Middle frontal gyrus (tissue), 1 donor: ENCODE measurements at regions not wholly inside any gene's neighbourhood (a gene's known extent, or its start where the extent isn't known, plus 50 kb on each side); places are given as distances from the start of the nearest gene placed in this dataset.

Source experiments
- DNase-seq: peaks from one replicate; pipeline ENCODE4 v3.0.0-alpha.2; 2015; ENCODE audit warnings: low spot score; ENCODE audit errors: extremely low spot score

DNA sequence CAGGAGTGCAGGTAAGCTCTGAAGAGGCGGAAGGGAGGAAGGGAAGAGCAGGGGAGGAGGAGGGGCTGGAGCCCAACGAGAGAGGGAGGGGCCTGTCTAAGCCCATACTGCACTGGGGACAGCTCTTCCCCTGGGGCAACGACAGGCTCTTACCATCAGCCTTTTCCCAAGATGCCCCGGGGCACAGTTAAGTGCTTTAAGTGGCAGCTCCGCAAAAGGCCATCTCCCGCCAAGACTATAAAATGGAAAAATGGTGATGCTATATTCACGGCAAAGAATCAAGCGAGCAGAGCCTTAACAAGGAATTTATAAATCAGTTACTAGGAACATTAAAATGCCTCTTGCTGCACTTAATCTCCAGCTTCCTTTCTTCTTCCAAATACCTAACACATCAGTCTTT is 110.2 kb upstream of the NLRP1 start:
- no peak for DNase-seq

DNA sequence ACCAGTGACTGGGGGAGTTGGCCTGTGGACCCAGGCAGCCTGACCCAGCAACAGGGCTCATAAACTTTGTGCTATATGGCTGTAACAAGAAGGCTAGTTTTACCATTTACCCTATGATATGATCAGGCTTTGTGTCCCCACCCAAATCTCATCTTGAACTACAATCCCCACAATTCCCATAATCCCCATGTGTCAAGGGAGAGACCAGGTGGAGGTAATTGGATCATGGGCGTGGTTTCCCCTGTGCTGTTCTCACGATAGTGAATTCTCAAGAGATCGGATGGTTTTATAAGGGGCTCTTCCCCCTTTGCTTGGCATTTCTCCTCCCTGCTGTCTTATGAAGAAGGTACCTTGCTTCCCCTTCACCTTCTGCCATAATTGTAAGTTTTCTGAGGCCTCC is 111.2 kb upstream of the NLRP1 start:
- DNase-seq, result no peak

DNA sequence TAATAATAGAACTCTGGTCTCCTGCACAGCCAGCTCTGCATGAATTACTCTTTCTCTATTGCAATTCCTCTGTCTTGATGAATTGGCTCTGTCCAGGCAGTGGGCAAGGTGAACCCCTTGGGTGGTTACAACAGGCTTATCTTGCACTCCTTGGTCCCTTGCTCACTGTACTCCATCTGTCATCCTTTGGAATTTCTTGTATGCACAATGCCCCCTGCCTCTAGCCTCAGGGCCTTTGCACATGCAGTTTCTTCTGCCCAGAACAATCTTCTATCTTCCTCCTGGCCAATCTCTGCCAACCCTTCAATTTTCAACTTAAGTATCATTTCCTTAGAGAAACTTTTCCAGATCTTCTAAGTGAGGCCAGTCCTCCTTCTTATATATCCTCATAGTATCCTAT is 114.7 kb upstream of the NLRP1 start:
- DNase-seq, result no peak

DNA sequence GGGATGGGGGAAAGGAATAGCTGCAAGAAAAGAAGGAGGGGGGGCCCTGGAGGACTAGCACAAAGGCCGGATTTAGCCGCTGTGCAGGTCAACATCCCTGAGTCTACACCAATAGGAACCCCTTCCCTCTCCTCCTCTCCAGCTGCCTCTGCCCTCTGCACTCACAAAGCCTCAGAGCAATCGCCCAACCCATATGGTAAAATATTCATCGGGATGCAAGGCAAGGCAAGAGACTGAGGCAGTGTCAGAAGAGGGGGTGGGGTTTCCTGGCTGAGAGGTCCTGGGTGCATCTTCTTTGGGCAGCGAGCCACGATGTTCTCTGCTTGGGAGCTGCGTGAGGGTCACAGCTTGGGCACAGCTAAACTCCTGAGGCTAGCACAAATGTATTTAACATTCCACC is 115.5 kb upstream of the NLRP1 start:
- DNase-seq, result no peak

DNA sequence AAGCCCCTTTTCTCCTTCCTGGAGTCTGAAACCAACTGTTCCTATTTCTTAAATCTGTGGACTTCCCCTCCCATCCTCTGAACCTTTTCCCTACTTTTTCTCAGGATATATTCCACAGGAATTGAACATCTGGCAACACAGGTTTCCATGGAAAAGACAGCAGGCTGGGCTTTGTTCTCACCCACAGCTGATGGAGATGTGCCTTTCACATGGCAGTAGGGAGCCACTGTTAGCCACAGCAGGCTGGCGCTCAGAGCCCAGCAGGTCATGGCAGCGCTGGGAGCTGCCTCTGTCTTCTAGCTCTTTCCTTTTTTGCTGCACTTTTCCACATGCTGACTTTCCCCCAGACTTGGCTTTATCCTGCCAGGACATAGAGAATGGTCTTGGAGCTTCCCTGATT is 116.4 kb upstream of the NLRP1 start:
- no peak for DNase-seq

DNA sequence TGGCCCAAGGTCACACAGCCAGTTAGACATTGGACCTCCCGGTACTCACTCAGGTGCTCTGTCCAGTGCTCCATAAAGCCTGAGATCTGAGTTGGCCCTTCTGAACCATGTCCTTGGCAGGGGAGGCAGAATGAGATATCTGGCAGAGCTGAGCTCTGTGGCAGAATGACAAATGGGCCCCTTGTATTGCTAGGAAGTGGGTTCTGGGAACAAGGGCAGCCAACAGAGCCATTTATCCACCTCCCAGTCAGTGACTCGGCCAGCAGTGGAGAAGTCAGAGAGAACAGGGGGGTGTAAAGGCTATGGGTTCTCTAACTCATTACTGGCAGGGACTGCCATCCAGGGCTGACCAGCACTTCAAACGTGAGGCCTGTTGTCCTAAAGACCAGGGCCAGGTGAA is 117.1 kb upstream of the NLRP1 start:
- DNase-seq, result no peak

DNA sequence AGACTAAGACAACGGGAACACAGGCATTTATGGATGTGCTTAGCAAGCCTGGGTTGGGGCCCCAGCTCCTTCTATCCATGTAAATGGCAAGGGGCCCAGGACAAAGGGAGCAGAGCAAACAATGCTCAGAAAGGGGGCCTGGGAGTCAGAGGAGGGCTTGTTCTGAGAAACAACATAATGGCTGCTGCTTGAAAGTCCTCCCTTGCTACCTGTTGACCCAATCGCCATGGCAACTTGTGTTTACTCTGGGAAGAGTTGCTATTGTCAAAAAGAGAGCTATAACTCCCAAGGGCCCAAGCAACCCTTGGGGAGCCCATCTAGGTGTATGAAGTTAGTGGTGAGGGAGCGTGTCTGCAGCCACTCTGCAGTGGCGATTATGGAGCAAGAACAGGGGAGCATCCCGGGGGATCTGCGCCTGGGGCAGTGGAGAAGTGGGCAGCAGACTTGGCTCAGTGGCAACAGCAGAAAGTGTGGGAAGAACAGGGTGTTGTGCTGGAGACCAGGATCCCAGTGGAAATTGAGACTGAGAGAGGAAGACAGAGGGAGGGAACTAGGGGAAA is 118.7 kb upstream of the NLRP1 start:
- no peak for DNase-seq

DNA sequence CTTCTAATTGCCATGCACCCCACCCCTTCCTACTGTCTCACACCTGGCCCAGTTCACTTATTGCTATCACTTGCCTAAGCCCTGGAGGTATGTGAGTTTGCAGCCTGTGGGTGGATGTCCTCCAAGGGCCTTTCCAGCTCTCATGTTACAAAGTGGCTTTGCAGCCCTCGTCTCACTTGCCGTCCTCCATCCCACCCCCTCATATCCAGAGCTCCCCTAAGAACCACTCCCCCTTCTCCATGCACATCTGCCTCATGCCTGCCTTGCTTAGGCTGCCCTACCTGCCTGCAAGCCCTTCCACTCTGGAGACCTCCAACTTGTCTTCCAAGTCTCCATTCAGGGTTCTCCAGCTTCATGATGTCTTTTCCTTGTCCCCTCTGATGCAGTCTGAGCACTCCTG is 119.4 kb upstream of the NLRP1 start:
- DNase-seq, result no peak

DNA sequence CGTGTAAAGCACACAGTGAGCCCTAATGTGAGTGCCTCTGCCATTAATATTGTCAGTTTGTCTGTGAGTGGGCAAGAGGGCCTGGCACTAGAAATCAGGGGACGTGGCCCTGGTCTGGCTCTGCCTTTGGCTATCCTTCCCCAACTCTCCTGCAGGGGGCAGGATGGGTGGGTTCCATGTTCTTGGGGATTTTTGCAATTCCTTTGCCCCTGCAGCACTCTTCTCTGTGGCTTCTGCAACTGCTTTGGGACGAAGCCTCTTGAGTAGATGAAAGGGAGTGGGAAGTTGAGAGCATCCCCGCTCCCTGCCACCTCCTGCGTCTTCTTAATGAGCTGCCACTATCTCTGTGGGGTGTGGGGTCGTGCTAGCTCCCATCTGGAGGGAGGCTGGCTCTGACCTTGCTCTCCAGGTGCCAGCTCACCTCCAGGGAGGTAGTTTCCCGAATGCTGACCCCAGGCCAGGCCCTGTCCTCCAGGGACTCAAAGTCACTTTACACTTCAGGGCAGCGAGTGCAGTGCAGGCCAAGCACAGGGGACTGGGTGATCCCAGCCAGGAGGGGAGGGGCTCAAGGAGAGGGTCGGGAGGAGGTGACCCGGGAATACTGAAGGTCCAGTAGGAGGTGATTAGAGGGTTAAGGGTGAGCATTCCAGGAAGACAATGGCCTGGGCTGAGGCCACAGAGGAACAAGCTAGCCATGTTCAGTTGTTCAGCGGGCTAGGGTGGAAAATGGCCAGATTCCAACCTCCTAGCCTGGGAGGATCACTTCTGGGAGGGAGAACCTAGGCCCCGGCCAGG is 121.0 kb upstream of the NLRP1 start:
- DNase-seq, result no peak

DNA sequence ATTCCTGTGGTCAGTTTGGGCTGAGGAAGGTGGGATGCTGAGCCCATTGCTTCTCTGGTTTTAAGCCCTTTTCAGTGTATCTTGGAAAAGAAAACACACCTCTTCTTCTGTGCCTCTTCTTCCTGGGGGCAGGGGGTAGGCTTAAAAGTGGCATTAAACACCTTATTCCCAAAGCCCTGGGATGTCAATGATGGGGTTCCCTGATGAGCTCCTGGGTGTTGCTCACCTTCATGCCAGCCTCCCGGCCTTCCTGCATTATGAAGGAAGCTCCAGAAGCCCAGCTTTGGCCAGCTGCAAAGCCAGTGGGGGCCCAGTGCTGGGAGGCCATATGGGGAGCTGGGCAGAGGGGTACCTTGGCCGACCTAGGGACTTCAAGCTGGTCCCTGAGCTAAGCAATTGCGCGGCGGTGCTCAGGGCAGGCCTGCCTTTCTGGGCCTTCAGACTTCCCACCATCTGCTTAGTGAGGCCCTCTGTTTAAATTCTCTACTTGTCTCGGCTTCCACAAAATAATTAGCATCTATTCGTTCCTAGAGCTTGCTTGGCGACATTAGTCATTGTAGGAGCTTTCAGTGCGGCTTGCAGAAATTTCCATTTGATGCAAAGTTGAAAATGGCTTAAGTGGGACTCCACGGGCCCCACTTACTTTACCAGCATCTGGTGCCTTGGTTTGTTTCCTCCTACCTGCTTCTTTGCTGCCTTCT is 121.7 kb upstream of the NLRP1 start:
- no peak for DNase-seq

DNA sequence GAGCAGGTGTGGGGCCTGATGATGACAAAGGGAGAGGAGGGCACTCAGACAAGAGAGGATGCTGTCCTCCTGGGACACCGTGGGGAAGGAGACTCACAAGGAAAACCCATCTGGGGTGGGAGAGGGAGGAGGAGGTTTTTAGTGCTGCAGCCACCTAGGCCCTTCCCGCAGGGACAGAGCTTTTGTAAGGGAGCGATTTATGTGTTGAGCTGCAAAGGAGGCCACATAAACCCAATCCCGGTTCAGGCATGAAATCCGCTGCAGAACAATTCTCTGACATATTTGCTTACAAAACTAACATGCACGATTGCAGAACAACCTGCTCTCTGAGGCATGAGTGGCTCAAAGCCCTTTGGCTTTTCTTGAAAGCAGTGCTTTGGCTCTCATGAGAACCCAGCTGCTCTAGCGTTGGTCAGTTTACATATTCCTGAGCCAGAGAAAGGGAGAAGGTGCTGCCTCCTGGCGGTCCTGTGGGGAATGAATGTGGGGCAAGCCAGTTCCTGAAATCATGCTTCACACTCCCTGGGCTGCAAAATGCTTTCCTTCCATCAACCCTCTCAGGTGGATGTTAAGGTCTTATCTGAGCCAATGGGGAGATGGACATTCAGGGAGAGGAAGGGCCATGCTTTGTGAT is 122.4 kb upstream of the NLRP1 start:
- DNase-seq, result peak; percentile 18

DNA sequence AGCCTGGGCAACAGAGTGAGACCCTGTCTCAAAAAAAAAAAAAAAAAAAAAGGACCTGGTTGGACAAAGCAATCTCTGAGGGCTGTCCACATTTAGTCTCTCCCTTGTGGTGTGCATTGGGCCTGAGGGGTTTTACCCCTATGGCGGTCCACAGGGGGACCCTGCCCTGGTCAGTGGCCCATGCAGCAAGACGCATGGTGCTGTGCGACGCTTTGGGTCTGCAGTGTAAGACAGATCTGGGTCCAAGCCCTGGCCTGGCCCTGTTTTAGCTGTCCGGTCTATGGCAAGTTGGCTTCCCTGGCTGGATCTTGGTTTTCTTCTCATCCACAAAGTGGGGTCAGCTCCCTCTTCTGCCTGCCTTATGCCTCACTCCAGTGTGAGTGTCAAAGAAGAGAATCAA is 123.2 kb upstream of the NLRP1 start:
- no peak for DNase-seq

DNA sequence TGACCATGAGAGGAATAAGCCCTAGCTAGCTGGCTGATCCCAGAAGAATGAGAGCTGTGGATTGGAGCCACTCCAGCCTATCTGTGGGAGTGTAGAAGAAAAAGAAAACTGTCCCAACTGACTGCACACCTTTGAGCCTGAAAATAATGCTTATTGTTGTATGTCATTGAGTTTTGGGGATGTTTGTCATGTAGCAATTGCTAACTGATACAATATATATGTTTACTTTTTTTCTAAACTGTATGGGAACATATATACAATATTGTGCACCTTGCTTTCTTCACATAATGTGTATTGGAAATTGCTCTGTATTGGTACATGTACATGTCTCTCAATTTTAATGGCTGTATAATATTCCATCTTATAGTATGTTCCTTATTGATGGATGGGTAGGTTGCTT is 124.0 kb upstream of the NLRP1 start:
- DNase-seq, result no peak

DNA sequence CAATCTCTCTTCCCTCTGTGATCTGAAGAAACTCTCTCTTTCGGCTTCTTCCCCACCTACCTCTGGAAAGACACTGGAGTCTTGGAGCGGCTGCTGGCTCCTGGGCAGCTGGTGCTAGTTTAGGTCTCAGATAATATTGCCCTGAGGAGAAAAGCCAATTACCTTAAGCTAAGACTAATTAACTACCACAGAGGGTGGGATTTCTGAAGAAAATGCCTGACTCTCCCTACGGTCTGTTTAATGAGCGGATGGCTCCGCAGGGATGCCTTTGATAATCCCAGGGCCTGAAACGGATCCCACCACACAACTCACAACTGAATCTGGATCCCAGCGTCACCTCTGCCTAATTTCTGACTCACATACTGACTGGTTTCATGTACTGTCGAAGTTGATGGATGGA is 127.0 kb upstream of the NLRP1 start:
- DNase-seq, result no peak

DNA sequence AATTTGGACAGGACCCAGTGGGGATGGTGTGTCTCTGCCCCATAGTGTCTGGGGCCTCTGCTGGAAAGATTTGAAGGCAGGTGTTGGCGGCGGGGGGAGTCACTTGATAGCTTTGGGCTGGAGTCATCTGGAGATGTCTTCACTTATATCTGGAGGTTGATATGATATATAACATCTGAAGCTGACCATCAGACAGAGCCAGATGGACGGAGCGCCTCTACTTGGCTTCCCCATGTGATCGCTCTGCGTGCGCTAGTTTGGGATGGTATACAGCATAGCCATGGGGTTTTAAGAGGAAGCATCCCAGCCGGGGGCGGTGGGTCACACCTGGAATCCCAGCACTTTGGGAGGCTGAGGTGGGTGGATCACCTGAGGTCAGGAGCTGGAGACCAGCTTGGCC is 130.7 kb upstream of the NLRP1 start:
- no peak for DNase-seq

DNA sequence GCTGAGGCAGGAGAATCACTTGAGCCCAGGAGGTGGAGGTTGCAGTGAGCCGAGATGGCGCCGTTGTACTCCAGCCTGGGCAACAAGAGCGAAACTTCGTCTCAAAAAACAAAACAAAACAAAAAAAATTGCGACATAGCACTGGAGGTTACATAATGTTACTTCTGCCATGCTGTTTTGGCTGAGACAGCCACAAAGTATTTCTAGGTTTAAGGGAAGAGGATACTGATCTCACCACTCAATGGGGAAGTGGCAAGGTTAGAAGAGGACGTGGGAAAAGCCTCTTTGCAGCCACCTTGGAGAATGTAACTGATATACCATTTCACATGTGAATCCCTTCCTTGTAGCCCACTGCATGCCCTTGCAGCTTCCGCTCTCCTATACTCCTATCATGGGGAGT is 131.2 kb upstream of the NLRP1 start:
- no peak for DNase-seq

DNA sequence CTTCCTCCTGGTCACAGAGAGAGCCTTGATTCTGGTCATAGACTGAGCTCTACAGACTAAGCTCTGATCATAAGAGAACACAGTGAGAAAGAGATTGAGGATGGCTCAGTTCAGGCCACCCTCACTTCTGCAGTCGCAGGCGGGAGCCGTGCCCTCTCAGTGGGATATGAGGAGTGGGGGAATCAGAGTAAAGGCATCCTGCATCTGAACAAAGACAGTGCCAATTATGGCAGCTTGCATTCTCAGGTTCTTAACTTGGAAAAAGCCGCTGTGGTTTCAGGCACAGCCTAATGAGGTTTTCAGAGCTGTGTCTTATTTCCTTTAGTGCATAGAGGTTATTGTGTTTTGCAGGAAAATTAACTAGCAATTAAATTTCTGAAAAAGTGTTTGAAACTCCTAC is 134.4 kb upstream of the NLRP1 start:
- no peak for DNase-seq

DNA sequence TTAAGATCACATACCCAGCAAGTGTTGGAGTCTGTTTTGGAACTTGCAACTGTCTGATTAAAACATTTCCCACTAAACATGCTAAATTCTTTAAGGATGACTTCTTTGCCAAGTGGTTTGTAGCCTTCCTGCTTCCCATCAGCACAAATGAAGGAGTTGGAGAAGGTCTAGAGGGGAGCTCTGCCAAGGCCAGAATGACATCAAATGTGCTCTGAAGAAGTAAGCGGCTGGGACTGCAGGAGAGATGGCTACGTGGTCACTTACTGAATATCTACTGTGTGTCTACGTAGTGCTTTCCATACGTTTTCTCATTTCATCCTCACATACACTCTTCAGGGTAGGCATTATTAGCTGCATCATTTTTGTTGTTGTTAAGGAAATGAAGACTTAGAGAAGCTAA is 135.7 kb upstream of the NLRP1 start:
- no peak for DNase-seq

DNA sequence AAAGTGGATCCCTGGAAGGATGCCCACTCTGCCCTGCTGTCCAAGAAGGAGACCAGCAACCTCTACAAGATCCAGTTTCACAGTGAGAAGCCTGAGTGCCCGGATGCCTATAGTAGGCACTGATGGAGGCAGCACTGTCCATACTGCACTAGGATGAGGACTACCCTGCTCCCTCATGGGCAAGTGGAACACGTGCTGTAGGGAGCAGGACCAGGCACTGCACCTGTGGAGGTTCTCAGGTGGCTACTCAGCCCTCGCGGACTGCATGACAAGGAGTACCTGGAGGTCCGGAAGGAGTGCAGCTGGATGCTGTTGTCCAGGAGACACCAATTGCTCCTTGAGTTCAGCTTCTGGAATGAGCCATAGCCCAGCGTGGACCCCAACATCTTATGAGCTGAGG is 146.1 kb upstream of the NLRP1 start:
- DNase-seq, result no peak

DNA sequence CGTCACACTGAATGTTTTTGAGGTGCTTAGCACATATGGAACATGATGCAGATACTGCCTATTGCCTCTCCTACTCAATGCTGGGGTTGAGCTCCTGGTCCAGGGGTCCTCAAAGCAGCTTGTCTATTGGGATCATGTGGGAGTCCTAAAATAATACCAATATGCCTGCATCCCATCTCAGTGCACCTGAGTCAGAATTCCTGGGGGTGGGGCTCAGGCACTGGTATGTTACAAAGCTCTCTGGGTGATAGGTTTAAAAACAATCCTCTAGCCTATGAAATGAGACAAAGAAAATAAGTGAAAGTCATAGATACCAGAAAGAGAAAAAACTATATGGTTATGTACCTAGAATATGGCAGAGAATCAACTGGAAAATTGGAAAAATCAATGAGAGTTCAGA is 156.6 kb upstream of the NLRP1 start:
- DNase-seq, result no peak

DNA sequence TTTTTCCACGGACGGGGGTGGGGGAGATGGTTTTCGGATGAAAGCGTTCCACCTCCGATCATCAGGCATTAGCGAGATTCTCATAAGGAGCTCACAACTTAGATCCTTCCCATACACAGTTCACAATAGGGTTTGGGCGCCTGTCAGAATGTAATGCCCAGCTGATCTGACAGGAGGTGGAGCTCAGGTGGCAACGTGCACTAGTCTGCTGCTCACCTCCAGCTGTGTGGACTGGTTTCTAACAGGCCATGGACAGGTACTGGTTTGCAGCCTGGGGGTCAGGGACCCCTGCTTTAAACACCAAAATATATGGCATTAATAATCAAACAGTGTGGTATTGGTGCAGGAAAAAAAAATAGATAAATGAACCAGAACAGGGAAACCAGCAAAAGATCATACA is 157.5 kb upstream of the NLRP1 start:
- no peak for DNase-seq

DNA sequence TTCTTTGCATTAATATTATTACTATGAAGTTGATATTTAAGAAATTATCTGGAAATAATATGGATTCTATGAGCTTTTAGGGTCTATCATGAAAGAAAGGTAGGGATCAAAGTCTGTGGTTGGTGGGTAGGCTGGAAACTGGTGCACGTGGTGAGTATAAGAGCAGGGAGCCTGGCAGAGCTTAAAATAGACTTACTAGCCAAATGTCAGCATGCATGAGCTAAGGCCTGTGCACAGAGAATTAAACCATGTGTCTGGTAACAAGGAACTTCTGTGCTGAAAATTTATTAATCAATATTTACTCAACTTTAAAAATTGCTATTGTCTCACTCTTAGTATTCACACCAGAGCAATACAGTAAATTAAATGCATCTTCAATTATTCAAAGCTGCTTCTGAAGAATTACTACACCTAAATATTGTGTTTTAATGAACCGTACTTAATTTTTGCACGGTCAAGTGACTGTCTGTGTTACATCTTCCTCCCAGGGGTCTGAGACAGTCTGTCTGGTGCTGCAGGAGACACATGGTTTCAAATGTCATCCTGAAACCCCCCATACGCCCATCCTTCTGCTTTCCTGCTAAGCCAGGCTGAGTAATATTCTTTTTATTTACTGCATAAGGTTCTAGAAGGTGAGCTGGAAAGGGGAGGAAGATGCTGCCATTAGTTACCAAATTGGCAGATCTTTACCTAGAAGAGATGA is 161.0 kb upstream of the NLRP1 start:
- no peak for DNase-seq
